ENCODE measurements at regions not wholly inside any gene's neighbourhood (a gene's known extent, or its start where the extent isn't known, plus 50 kb on each side); places are given as distances from the start of the nearest gene placed in this dataset.
A peak's percentile ranks its signal among the peaks of the same experiment; 100 is the strongest.

DNA sequence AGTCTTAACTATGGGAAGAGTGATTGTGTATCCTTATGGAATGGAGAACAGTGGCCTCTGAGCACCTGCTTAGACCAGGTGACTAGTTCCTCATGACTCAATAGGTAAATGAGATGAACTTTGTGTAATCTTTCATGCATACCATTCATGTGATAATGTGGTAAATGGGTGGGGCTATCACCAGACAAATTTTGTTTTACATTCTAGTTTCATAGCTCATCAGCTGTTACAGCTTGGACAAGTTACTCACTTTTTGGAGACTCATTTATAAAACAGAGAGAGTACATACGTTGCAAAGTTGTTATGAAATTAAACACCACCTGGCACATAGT is 103.7 kb upstream of the TGFBR2 start:
- peak; percentile 50 for DNase-seq

DNA sequence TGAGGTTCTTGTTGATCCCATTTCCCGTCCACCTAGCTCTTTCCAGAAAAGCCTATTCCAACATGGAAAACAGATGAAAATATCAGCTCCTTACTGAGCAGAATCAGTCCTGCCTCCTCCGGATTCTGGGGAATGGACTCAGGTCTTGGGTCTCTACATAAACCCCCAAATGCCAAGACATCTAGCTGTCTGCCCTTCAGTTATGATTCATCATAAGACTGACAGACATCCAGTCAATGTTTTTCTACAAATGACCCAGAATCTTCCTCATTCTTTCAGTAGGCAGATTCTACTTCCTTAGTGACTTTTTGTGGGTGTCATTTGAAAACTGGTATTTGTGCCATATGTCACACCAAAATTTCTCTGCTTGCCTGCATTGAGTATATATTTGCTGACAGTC is 103.0 kb upstream of the TGFBR2 start:
- DNase-seq = no peak

DNA sequence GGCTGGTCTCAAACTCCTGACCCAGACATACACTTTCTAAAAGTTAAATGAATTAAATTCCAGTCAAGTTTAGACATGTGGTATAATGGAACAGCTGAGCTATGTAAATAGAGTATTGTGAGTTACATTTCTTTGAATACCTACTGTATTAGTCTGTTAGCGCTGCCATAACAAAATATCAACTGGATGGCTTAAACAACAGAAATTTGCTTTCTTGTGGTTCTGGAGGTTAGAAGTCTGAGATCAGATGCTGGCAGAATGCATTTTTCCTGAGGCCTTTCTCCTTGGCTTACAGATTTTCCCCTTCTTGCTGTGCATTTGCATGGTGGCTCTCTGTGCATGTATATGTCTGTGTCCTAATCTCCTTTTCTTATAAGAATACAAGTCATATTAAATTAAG is 101.5 kb upstream of the TGFBR2 start:
- DNase-seq = no peak

DNA sequence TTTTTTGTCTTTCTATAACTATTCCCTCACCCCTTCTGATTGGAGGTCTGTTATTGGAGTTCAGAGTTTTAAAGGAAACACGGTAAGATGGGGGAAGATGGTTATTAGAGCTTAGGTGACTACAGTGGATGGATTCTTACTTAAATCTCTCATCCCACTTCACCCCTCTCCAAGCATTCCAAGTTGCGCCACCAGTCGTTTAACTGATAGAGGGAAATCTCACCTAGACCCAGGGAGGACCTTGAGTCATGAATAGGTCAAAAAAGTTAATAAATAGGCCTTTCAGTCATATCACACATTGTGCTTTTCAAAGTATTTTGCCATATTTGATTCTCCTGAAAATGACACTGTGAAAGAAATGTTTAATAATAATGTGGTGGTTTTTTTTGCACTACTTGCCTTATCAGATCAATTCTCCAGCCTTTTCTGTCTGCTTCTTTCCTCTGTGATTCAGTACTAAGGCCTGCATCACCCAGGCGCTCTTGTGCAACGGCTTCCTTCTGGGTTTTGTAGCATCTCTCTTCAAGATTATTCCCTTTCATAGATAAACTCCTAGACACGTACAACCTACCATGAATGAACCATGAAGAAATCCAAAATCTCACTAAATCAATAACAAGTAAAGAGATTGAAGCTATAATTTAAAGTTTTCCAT is 100.4 kb upstream of the TGFBR2 start:
- DNase-seq = no peak

DNA sequence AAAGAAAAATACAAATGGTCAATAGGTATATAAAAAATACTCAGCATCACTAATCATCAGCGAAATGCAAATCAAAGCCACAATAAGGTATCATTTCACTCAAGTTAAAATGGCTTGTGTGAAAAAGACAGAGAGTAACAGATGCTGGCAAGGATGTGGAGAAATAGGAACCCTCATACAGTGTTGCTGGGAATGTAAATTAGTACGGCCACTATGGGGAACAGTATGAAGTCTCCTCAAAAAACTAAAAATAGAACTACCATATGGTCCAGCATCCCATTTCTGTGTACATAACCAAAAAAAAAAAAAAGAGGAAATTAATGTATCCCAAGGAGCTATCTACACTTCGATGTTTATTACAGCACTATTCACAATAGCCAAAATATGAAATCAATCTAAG is 98.1 kb upstream of the TGFBR2 start:
- no peak for DNase-seq

DNA sequence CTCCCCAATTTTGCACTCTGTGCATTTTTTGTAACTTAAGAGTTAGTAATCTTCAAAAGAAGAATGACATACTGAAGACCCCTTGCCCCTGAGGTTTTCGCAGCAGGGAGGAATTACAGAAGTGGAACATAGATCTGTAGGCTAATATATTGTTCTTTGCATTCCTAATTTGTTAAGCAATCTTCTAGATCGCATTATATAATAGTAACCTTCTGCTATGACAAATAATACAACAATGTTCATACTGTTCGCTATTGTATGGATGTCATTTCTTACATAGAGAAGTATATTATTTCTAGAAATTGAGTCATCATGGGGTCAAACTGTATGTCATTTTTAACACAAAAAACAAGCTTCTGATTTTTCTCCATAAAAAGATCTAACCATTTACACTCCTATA is 95.8 kb upstream of the TGFBR2 start:
- DNase-seq = peak; percentile 77

DNA sequence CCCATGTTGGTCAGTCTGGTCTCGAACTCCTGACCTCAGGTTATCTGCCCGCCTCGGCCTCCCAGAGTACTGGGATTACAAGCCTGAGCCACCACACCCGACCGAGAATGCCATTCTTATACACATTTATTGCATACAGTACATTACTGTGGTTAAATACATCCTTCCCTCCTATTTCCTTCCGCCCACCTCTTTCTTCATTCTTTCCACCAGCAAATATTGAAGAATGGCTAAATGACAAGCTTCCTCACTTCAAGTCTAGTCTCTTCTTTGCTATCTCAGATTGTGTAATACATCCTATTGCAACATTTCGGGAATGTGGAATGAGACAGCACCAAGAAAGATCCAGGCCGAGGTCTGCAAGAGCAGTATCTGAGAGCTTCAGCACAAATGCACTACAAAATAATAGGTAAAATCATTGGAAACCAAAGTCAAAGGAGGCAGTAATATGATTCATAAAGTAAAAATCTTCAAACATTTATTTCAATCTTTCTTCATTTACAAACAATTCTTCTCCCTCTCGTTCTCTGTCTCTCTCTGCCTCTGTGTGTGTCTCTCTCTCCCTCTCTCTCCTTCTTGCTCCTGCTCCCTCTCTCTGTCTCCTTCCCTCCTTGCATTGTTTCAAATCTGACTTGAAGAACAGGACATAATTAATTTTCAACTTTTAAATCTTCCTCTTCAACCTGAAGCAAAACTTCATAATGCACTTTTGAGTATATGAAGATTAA is 94.7 kb upstream of the TGFBR2 start:
- DNase-seq = peak; percentile 98

DNA sequence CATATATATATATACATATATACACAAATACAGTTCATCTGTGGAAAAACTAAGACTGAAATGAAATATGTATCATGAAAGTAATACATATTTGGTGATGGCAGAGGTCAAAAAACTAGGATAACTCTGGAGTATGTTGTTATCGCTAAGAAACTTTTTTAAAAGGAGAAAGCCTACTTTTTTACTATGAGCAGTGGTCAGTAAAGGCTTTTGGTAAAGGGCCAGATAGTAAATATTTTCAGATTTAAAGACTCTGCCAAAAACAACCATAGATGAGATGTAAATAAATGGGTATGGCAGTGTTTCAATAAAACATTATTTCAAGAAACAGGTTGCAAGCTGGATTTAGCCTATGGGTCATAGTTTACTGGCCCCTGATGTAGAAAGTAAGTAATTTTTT is 93.8 kb upstream of the TGFBR2 start:
- DNase-seq = no peak

DNA sequence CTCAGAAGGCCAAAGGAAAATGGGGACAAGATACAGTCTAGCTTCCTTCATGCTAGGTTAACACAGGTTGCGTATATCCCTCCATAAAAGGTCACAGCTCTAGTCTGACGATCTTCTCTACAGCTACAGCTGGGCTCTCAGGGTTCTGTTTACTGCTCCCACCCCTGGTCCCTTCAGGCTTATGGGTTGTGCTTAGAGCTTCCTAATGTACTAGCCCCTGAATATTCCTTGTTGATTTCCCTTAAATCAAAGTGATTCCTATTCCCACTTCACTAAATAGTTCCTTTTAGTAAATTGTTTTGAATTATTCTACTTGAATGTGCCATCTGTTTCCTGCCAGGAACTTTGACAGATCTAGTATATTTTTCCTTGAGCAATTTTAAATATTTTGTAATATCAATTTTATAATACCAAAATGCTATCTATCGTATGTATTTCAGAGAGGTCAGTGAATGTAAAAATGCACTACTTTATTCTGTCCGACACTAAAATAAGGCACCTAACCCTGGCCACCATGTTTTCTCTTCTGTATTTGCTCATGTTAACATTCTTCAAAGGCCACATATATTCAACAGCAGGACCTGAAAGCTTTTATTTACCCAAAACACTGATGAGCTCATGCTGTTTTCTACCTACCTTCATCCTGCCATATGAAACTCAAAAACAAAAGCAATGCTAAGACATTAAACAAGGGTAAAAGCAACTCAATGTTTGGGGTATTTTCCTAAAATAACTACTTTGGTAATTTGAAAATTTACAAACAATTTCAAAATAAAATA is 92.8 kb upstream of the TGFBR2 start:
- no peak for DNase-seq

DNA sequence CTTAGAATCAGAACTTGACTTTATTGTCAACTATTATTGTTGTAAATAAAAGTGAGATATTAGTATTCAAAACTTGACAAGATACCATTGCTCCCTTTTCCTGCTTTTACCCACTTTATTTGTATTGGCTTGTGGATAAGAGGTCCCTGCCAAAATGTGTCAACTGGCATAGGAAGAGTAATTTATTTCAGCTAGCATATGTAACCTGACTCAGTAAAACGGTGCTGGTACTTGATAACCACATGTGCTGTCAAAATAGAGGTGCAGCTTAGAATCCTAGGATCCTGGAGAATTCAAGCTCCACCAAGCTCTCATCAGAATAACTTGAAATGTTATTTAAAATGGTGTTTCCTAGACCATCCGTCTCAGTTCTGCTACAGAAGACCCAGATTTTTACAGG is 90.2 kb upstream of the TGFBR2 start:
- no peak for DNase-seq

DNA sequence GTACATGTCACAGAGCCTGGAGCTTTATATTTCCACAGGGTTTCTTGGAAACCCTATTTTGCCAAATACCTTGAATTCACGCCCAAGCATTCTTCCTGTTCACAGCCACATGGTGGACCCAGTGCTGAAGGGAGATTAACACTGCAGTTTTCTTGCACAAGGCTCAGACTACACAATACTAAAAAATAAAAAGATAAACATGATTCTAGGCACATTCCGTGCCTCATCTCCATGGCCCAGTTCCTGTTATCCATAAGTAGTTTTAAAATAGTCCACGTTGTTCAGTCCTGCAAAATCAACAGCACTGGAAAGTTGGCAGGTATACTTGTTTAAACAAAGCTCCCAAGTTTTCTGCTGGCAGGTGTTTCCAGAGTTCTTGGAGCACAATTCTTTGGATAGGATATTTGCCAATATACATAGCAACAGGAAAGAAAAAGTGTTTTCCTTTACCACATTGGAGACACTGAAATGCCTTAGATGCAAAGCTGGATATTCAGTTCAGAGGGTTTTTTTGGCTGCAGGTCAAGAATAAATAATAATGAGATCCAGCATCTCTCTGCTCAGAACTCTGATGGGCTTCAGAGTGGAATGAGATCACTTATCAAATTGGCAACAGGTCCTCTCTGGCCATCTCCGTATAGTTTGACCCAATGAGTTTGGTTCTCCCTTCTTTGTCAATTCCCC is 88.1 kb upstream of the TGFBR2 start:
- peak; percentile 38 for DNase-seq

DNA sequence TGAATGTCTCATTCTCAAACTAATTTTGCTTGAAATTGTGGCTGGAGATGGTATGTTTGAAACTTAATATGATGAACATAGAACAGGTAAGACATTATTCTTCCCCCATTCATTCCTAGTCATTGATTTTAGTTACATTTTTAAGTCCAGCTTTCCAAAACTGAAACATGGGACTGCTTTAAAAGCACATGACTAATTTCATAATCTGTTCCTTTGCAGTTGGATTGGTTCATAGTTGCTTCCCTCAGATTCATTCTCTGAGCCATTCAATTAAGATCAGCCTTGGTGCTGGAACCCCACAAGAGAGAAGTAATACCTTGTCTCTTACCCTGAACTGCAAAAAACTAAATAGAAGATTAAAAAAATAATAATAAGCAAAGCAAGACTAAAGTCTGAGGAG is 87.5 kb upstream of the TGFBR2 start:
- no peak for DNase-seq

DNA sequence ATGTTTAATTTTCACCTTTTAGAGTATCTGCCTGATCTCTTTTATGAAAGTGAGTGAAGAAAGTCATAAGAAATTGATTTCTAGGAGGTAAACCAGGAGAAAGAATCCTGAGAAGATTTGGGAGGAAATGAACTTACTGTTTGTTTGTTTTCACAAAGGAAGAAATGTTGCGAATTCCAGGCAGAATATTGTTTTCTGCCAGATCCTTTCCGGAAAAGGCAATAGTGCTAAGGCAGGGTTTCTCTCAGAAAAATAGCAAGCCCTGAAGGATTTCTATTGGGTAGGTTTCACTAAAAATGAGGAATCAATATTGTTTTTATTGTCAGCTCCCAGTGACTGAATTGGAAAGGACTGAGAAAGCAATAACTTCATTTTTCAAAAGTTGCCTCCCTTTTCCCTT is 85.7 kb upstream of the TGFBR2 start:
- no peak for DNase-seq

DNA sequence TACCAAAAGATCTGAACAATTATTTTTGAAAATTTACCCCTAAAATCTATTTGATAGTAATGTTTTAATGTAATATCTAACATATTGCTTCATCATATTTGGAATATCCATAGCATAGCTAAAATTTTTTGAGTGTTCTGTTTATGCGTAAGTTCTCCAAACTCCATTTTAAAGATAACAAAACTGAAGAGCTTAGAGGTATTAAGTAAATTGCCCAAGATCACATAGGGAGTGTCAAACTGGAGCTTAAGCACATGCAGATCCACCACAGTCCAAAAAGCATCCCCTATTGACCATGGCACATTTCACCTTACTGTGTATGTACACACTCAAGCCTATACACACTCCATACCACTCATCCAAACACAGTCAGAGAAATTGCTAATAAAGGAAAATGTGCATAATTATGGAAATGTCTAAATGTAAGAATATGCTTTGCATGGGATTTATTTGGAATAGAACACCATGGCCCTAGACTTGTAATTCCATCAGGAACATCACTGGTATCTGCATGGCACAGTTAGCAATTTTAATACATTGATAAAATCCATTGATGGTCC is 85.2 kb upstream of the TGFBR2 start:
- DNase-seq = no peak

DNA sequence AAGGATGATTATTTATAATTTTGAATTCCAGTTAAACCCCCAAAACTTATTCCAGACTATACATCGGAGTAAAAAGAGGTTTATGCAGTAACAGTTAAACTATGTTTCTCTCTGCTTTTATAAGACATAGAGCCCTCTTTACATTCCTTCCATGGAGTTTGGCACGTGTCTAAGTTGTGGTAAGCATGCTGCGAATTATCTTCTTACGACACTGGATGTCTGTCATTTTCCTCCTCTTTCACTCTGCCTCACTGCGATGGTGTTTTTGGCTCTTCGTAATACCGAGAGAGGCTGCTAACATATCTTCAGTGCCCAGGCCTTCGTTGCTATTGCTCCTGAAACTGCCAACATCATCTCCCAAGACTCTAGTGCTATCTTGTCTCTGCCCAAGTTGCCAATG is 83.9 kb upstream of the TGFBR2 start:
- peak; percentile 35 for DNase-seq

DNA sequence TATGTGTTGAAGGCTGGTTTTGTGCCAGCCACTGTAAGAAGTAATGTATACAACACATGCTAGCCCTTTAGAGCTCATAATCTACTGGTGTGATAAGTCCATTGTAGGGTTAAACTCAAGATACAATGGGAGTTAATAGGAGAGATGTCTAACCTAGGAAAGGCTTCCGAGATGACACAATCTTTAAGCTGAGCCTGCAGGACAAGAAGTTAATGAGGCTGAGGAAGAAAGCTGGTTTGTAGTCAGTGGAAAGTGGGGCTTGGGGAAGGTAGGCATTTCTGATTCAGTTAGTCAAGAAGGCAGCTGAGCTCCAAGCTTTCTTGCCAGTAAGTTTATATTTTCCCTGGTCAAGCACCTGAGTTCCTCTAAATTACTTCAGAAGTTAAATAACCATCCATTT is 83.0 kb upstream of the TGFBR2 start:
- DNase-seq = no peak

DNA sequence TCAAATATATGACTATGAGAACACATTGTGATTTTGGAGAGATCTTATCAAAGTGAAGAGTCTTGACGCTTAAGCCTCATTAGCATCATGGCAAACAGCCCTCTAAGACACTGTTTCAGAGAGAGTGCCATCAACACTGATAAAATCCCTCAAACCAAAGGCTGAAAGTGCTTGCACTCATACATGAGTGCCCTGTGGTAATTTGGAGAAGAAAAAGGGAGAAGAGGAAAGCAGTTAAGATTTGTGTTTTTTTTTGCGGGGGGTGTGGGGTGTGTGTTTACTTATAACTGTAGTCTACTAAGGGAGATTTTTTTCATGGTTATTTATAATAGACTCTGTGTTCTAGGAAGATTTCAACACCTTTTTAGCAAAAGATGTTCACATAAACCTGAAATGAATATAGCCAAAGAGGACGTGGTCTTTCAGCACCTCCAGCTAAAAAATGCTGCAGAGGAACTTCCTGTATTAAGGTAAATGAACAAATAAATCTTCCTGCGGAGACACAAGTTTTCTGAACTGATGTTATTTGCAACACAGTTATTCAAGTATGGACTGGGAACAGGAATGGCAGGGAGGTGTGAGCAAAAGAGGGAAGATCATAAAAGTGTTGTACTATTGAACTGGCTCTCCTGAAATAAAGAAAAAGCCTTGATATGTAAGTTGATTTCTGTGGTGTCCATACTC is 81.9 kb upstream of the TGFBR2 start:
- DNase-seq = no peak

DNA sequence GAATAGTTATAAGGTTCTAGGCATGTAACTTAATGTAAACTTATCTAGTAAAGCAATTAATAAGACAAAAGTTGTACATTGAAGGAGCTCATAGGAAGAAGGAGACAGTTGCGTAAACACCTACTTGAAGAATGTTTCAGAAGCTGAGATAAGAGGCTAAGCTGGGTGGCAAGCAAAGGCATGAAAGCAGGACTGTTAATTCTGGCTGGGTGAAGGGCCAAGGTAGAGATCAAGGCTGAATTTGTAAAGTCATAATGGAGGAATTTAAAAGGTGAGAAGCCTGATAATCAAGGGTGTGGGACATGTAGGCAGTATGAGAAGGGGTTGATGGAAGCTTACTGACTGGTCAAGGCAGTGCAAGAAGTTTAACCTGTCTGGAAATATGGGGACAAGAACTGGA is 80.4 kb upstream of the TGFBR2 start:
- DNase-seq = no peak

DNA sequence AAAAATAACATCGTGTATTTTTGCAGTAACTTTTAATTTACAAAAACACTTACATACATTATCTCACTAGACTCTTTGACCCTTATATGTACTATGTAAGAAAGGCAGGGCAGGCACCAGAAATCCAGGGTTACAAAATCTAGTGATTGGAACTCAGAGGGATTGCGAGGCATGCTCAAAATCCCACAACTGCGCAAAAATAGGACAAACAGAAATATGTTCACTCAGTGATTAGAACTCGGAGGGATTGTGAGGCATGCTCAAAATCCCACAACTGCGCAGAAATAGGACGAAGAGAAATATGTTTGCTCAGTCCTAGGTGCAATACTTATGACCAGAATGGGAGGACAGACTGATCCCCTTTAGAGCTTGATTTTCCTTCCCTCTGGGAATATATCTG is 79.2 kb upstream of the TGFBR2 start:
- DNase-seq = no peak

DNA sequence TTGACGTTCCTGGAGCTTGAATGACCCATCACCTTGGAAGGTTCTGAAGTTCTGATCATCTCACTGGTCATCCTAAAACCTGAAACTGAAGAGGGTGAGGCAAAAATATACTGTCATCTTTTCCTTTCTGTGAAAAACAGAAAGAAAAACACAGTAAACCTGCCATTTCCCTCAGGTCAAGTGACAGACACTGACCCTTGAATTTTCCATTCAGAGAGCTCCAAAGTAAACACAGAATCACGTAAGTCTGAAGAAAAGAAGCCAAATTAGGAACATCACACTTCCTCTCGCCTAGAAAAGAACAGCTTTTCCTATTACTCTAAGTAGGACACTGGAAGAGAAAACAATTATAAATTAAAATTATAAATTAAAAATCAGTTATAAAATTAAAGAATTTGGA is 78.7 kb upstream of the TGFBR2 start:
- DNase-seq = no peak

DNA sequence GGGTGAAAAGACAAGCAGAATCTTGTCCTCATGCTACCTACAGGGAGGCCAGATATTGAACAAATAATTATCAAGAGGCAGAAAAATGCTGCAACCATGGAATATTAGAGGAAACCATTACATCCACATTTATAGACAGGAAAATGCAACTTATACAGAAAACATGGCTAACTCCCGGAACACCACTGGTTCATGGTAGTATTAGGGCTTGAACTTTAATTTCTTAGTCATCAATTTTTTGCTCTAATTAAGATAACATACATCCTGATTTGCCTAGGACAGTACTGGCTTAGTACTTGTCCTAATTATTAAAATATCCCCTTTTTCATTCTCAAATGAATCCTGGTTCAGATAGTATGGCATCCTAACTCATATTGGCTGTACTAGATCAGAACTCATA is 76.3 kb upstream of the TGFBR2 start:
- DNase-seq = no peak

DNA sequence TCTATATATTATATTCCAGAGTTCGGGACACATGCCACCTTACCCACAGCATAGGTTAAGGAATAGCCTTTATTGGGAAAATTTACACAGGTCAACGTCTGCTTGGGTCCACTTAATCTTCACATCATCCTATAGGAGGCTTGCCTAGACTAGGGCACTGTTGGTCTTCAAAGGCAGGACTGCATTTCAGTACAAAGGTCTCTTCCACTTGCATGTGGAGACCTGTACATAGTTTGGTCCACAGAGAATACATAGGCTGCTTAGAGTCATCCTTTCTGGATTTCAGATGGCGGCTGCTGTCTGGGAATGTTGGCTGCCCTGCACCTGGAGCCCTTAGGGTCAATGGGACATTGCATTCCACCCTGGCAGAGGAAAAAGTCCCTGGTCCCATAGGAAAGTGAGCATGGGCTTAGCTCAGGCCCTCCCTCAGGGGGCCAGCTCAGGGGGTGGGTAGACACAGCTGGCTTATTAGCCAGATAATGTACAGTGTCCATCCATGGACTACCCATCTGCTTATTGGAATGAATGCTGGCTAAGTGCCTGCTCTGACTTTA is 75.3 kb upstream of the TGFBR2 start:
- DNase-seq = no peak

DNA sequence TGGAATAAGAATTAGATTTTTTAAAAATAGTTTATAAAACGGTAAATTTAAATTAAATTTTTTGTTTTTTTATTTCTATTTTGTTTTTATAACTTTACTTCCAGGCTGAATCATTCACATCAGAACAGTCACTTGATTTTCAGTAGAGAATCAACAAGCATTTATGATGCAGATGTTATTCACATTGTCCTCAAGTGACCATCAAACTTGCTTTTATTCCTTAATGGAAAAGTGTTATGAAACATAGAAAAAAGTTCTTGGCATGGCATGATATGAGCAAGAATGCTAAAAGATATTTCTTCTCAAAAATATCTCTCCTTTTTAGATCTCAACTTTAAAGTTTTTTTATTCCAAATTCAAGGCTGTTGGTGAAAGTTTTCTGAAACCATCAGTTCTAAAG is 70.9 kb upstream of the TGFBR2 start:
- no peak for DNase-seq
